ENCODE measurements at regions not wholly inside any gene's neighbourhood (a gene's known extent, or its start where the extent isn't known, plus 50 kb on each side); places are given as distances from the start of the nearest gene placed in this dataset.

GRCh38 chr16:82331974-82332750 is 162.1 kb upstream of the MPHOSPH6 start:
- no peak for DNase-seq (ENCODE audit: low read depth)
- no peak overlapping the region for H3K4me3 ChIP-seq (ENCODE audit: low read length)
- no peak for TF ChIP-seq CTCF (conservative IDR thresholded peaks at IDR 0.05; ENCODE audit: low read depth, low read length)

- no peak overlapping the region for H3K4me3 ChIP-seq (ENCODE audit: low read length)
- no peak for DNase-seq (ENCODE audit: low read depth)
- TF ChIP-seq CTCF (conservative IDR thresholded peaks at IDR 0.05; ENCODE audit: low read depth, low read length): no peak
Observed at GRCh38 chr16:82331397-82331796, 161.4 kb upstream of the MPHOSPH6 start.

- no peak overlapping the region for H3K4me3 ChIP-seq (ENCODE audit: low read length)
- no peak for DNase-seq (ENCODE audit: low read depth)
- no peak for TF ChIP-seq CTCF (conservative IDR thresholded peaks at IDR 0.05; ENCODE audit: low read depth, low read length)
Observed at GRCh38 chr16:82329504-82330192, 159.6 kb upstream of the MPHOSPH6 start.

GRCh38 chr16:82328881-82329469 is 159.0 kb upstream of the MPHOSPH6 start:
- DNase-seq (ENCODE audit: low read depth): no peak
- no peak for TF ChIP-seq CTCF (conservative IDR thresholded peaks at IDR 0.05; ENCODE audit: low read depth, low read length)
- no peak overlapping the region for H3K4me3 ChIP-seq (ENCODE audit: low read length)

- H3K4me3 ChIP-seq (ENCODE audit: low read length): no peak overlapping the region
- no peak for TF ChIP-seq CTCF (conservative IDR thresholded peaks at IDR 0.05; ENCODE audit: low read depth, low read length)
- no peak for DNase-seq (ENCODE audit: low read depth)
Observed at GRCh38 chr16:82323171-82323570, 153.1 kb upstream of the MPHOSPH6 start.

GRCh38 chr16:82322177-82322576 is 152.2 kb upstream of the MPHOSPH6 start:
- DNase-seq (ENCODE audit: low read depth): no peak
- TF ChIP-seq CTCF (conservative IDR thresholded peaks at IDR 0.05; ENCODE audit: low read depth, low read length): no peak
- H3K4me3 ChIP-seq (ENCODE audit: low read length): no peak overlapping the region

Measured in retinal pigment epithelial cell (primary cell).